ENCODE measurements at regions not wholly inside any gene's neighbourhood (a gene's known extent, or its start where the extent isn't known, plus 50 kb on each side); places are given as distances from the start of the nearest gene placed in this dataset.

DNA sequence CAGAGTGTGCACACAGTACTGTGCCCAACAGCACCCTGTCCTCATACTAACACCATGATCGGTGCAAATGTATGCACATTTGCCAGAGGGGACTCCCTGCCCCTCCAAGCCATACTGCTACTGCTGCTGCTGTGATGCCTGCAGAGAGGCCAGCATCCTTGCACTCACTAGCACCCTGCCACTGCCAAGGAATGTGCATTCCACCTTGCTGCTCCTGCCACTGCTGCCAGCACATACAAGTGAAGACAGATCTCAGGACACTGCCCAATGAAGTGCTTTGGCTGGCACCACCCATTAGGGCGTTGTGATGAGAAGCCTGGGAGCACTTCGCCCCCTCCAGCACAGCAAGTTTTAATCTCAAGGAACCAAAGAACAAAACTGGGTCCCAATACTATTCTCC is 146.3 kb upstream of the DMD start:
- Histone ChIP-seq H3K4me1 (no peaks in the 10 kb centered on the region), H3K27ac (no peak overlapping the region), H3K4me3 (no peak overlapping the region), H3K36me3 (no peaks in the 10 kb centered on the region), H3K9me3 (peaks cover 0 to 6% (median 0%) of the 10 kb centered on the region in 8 donors), H3K27me3 (replicated peaks in 1 of 7) (no peaks in the 10 kb centered on the region)
- WGBS, 5 donors: 63 to 97% (median 75%) methylated on average over 2 to 3 of the region's 3 CpGs
- no peak for DNase-seq
- TF ChIP-seq, protein P1, sequence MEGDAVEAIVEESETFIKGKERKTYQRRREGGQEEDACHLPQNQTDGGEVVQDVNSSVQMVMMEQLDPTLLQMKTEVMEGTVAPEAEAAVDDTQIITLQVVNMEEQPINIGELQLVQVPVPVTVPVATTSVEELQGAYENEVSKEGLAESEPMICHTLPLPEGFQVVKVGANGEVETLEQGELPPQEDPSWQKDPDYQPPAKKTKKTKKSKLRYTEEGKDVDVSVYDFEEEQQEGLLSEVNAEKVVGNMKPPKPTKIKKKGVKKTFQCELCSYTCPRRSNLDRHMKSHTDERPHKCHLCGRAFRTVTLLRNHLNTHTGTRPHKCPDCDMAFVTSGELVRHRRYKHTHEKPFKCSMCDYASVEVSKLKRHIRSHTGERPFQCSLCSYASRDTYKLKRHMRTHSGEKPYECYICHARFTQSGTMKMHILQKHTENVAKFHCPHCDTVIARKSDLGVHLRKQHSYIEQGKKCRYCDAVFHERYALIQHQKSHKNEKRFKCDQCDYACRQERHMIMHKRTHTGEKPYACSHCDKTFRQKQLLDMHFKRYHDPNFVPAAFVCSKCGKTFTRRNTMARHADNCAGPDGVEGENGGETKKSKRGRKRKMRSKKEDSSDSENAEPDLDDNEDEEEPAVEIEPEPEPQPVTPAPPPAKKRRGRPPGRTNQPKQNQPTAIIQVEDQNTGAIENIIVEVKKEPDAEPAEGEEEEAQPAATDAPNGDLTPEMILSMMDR (IDR thresholded peaks at IDR 0.05 in 8 of 11, conservative IDR thresholded peaks at IDR 0.05 in 3 of 11): no peak
- TF ChIP-seq POLR2AphosphoS5 (IDR thresholded peaks at IDR 0.05) (no peak), POLR2A (IDR thresholded peaks at IDR 0.05) (no peak)
- intact Hi-C loops (cut with DNase I; ENCODE audit: low total_unique reads): no loop called here

- no peak for TF ChIP-seq POLR2A (IDR thresholded peaks at IDR 0.05)
- TF ChIP-seq, protein P1 (IDR thresholded peaks at IDR 0.05 in 8 of 11, conservative IDR thresholded peaks at IDR 0.05 in 3 of 11): no peak
- no peak for TF ChIP-seq POLR2AphosphoS5 (IDR thresholded peaks at IDR 0.05)
- DNase-seq: no peak
- WGBS, 5 donors: 46 to 50% (median 47%) methylated on average over 9 of the region's 9 CpGs
- H3K36me3 ChIP-seq: no peaks in the 10 kb centered on the region
- peaks cover 0 to 1% (median 0%) of the 10 kb centered on the region in 7 donors for H3K27me3 ChIP-seq (replicated peaks in 1 of 7)
- H3K27ac ChIP-seq: no peak overlapping the region
- no peak overlapping the region for H3K4me3 ChIP-seq
- no peaks in the 10 kb centered on the region for H3K9me3 ChIP-seq
- no peaks in the 10 kb centered on the region for H3K4me1 ChIP-seq
- intact Hi-C loops (cut with DNase I; ENCODE audit: low total_unique reads): no loop called here
Observed at GRCh38 chrX:33339219-33339618, 127.9 kb upstream of the DMD start.

- intact Hi-C loops (cut with DNase I; ENCODE audit: low total_unique reads): no loop called here
- no peak overlapping the region for H3K27ac ChIP-seq
- WGBS, 5 donors: 25 to 38% (median 29%) methylated on average over 6 of the region's 6 CpGs
- peaks cover 0 to 3% (median 0%) of the 10 kb centered on the region in 7 donors for H3K27me3 ChIP-seq (replicated peaks in 1 of 7)
- TF ChIP-seq, protein P1 (IDR thresholded peaks at IDR 0.05 in 8 of 11, conservative IDR thresholded peaks at IDR 0.05 in 3 of 11): no peak
- no peak for TF ChIP-seq POLR2AphosphoS5 (IDR thresholded peaks at IDR 0.05)
- TF ChIP-seq POLR2A (IDR thresholded peaks at IDR 0.05): no peak
- no peaks in the 10 kb centered on the region for H3K9me3 ChIP-seq
- H3K4me1 ChIP-seq: no peaks in the 10 kb centered on the region
- H3K36me3 ChIP-seq: no peaks in the 10 kb centered on the region
- no peak for DNase-seq
- H3K4me3 ChIP-seq: no peak overlapping the region
Observed at GRCh38 chrX:33336783-33337182, 125.4 kb upstream of the DMD start.

DNA sequence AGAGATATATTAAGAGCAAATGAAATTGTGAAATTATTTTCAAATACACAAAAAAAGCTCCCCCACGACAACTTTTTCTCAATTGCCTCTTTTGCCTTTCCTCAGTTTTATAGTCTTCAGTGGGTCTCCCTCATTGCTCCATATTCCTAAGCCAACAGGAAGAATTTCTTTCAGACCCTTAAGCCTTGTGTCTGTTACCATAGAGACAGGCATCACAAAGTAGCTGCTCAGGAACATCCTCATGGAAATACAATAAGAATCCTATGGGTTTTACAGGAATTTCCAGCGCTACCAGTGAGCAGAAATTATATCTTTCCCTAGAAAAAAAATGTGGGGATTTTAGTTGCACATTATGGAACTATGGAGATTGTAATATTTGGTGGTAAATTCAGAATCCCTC is 121.9 kb upstream of the DMD start:
- intact Hi-C loops (cut with DNase I; ENCODE audit: low total_unique reads): no loop called here
- H3K36me3 ChIP-seq: no peaks in the 10 kb centered on the region
- DNase-seq: no peak
- WGBS, 5 donors: 56 to 75% (median 63%) methylated on average over 2 of the region's 2 CpGs
- TF ChIP-seq, protein P1 (IDR thresholded peaks at IDR 0.05 in 8 of 11, conservative IDR thresholded peaks at IDR 0.05 in 3 of 11): no peak
- TF ChIP-seq POLR2AphosphoS5 (IDR thresholded peaks at IDR 0.05) (no peak), POLR2A (IDR thresholded peaks at IDR 0.05) (no peak)
- H3K4me1 ChIP-seq: no peaks in the 10 kb centered on the region
- no peaks in the 10 kb centered on the region for H3K9me3 ChIP-seq
- no peak overlapping the region for H3K4me3 ChIP-seq
- H3K27ac ChIP-seq: no peak overlapping the region
- peaks cover 0 to 3% (median 0%) of the 10 kb centered on the region in 7 donors for H3K27me3 ChIP-seq (replicated peaks in 1 of 7)

All from spleen (tissue), 11 donors.